ENCODE measurements at regions not wholly inside any gene's neighbourhood (a gene's known extent, or its start where the extent isn't known, plus 50 kb on each side); places are given as distances from the start of the nearest gene placed in this dataset.
"Not testable (repeated sequence)": the region's sequence is repeated elsewhere in the genome, so short reads cannot be mapped to it uniquely, and the experiment has no call there.

- no peak for DNase-seq (ENCODE audit: low read depth in 3 of 3)
Measured at GRCh38 chr5:61215996-61216395, 53.7 kb upstream of the SMIM15 start.

- DNase-seq (ENCODE audit: low read depth in 3 of 3): no peak
Measured at GRCh38 chr5:61216741-61217140, 54.5 kb upstream of the SMIM15 start.

GRCh38 chr5:61217214-61217613, 54.9 kb upstream of the SMIM15 start:
- DNase-seq (ENCODE audit: low read depth in 3 of 3): no peak

- no peak for DNase-seq (ENCODE audit: low read depth in 3 of 3)
Measured at GRCh38 chr5:61228229-61228628, 66.0 kb upstream of the SMIM15 start.

- DNase-seq (ENCODE audit: low read depth in 3 of 3): no peak
Measured at GRCh38 chr5:61228691-61229280, 66.5 kb upstream of the SMIM15 start.

GRCh38 chr5:61229416-61229815, 67.1 kb upstream of the SMIM15 start:
- no peak for DNase-seq (ENCODE audit: low read depth in 3 of 3)

- DNase-seq (ENCODE audit: low read depth in 3 of 3): no peak
Measured at GRCh38 chr5:61230492-61230891, 68.2 kb upstream of the SMIM15 start.

GRCh38 chr5:61231813-61232212, 69.5 kb upstream of the SMIM15 start:
- DNase-seq (ENCODE audit: low read depth in 3 of 3): no peak

GRCh38 chr5:61232490-61233050, 70.3 kb upstream of the SMIM15 start:
- no peak for DNase-seq (ENCODE audit: low read depth in 3 of 3)

- no peak for DNase-seq (ENCODE audit: low read depth in 3 of 3)
Measured at GRCh38 chr5:61234019-61234418, 71.8 kb upstream of the SMIM15 start.

- not testable (repeated sequence) for DNase-seq (ENCODE audit: low read depth in 3 of 3)
Measured at GRCh38 chr5:61236715-61237114, 74.4 kb upstream of the SMIM15 start.

- DNase-seq (ENCODE audit: low read depth in 3 of 3): no peak
Measured at GRCh38 chr5:61245486-61245885, 83.2 kb upstream of the SMIM15 start.

GRCh38 chr5:61245936-61246335, 83.7 kb upstream of the SMIM15 start:
- no peak for DNase-seq (ENCODE audit: low read depth in 3 of 3)

GRCh38 chr5:61246768-61247307, 84.6 kb upstream of the SMIM15 start:
- no peak for DNase-seq (ENCODE audit: low read depth in 3 of 3)

- DNase-seq (ENCODE audit: low read depth in 3 of 3): no peak
Measured at GRCh38 chr5:61251874-61252642, 80.0 kb upstream of the ZSWIM6 start.

- no peak for DNase-seq (ENCODE audit: low read depth in 3 of 3)
Measured at GRCh38 chr5:61252643-61252925, 79.5 kb upstream of the ZSWIM6 start.

- no peak for DNase-seq (ENCODE audit: low read depth in 3 of 3)
Measured at GRCh38 chr5:61253547-61253946, 78.5 kb upstream of the ZSWIM6 start.

GRCh38 chr5:61254969-61255555, 77.0 kb upstream of the ZSWIM6 start:
- no peak for DNase-seq (ENCODE audit: low read depth in 3 of 3)

GRCh38 chr5:61256474-61256873, 75.6 kb upstream of the ZSWIM6 start:
- no peak for DNase-seq (ENCODE audit: low read depth in 3 of 3)

GRCh38 chr5:61257421-61257820, 74.6 kb upstream of the ZSWIM6 start:
- DNase-seq (ENCODE audit: low read depth in 3 of 3): no peak

GRCh38 chr5:61261136-61261535, 70.9 kb upstream of the ZSWIM6 start:
- no peak for DNase-seq (ENCODE audit: low read depth in 3 of 3)

GRCh38 chr5:61262080-61262479, 70.0 kb upstream of the ZSWIM6 start:
- no peak for DNase-seq (ENCODE audit: low read depth in 3 of 3)

GRCh38 chr5:61263072-61263471, 69.0 kb upstream of the ZSWIM6 start:
- no peak for DNase-seq (ENCODE audit: low read depth in 3 of 3)

Measured in stimulated activated CD4-positive, alpha-beta T cell treated with anti-CD3 and anti-CD28 coated beads, TNF-alpha, amount 100 ng/mL, for 24 hours (primary cell).